ENCODE measurements at regions not wholly inside any gene's neighbourhood (a gene's known extent, or its start where the extent isn't known, plus 50 kb on each side); places are given as distances from the start of the nearest gene placed in this dataset.
A peak's percentile ranks its signal among the peaks of the same experiment; 100 is the strongest.
"Not testable (repeated sequence)": the region's sequence is repeated elsewhere in the genome, so short reads cannot be mapped to it uniquely, and the experiment has no call there.

GRCh38 chr6:90368601-90369000, 72.0 kb upstream of the BACH2 start:
- DNase-seq = no peak

- DNase-seq = no peak
Measured at GRCh38 chr6:90368001-90368400, 71.4 kb upstream of the BACH2 start.

DNA sequence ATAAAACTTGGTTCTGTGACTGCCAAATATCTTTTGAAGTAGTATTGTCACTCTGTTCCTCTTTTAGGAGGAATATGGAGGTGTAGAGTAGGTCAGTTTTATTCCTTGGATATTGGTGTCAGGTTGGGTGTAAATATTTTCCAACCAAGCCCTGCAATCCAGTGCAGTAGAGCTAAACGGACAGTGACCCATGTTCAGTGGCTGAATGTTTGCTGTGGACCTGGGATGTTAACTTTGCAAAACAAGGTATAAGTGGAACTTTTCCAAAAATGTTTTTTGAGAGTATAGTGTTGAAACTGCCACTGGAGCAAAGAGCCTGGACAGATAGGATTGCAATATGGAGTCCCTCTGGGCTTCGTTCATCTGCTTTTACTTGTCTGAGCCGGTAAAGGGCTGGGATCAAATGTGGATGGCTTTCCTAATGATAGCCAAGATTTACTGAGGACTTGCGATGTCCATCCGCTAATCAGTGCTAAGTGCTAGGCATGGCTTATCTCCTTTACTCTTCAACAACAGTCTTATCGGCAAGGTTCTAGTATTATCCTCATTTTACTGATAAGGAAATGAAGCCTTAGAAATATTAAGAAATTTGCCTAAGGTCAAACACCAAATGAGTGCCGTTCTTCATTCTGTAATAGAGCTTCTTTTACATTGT, 69.0 kb upstream of the BACH2 start:
- no peak for DNase-seq

DNA sequence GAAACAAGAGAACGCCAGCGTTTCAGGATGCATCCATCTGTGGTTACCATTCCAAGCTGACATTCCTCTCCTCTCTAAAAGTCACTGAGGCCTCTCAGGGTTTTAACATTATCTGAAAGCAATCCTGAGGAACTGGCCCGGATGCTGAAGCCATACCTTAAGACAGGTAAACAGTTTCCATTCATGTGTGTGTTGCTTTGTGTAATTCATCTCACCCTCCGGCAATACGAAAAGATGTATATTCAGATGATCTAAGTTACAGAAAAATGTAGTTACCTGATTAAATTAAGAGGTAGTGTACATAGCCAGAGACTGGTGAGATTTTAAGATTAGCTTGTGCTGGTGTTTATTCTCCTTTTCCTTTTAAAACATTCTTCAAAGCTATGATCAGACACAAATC, 68.4 kb upstream of the BACH2 start:
- DNase-seq = no peak

DNA sequence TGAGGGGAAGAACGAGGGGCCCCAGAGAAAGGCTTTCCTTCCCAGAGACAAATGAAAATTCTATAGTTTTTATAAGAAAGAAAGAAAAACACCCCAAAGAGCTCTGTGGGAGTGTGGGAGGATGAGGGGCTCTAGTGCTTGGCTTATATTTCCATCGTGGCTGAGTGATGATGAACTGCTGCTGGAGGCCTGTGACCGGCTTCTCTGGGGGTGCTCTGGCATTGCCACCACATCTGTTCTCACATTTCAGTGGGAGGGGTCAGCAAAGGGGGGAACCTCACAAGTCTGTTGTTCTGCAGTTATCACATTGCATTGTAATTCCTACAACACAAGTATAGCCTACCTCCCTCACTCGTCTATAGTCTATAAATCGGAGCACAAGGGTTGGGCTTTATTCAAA, 67.6 kb upstream of the BACH2 start:
- no peak for DNase-seq

- no peak for DNase-seq
Measured at GRCh38 chr6:90362318-90362717, 65.7 kb upstream of the BACH2 start.

DNA sequence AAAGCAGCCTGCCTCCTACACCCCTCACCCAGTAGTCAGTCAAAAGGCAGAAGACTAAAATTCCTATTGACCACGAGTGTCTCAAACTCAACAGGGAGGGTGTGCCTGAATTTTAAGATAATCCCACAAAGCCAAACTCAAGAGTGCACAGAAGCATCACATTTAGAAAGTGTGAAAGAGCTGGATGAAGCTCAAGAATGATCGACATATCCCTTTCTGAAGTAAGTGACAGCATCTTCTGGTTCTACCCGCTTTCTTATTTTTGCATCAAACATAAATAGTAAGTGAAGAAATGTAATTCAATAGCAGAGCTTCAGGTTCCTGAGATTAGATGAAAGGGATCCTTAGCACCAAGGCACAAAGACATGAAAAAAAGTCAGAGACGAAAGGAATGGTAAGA, 64.5 kb upstream of the BACH2 start:
- DNase-seq = no peak

- DNase-seq = not testable (repeated sequence)
Measured at GRCh38 chr6:90358036-90358770, 61.6 kb upstream of the BACH2 start.

GRCh38 chr6:90356012-90356421, 59.4 kb upstream of the BACH2 start:
- DNase-seq = no peak

DNA sequence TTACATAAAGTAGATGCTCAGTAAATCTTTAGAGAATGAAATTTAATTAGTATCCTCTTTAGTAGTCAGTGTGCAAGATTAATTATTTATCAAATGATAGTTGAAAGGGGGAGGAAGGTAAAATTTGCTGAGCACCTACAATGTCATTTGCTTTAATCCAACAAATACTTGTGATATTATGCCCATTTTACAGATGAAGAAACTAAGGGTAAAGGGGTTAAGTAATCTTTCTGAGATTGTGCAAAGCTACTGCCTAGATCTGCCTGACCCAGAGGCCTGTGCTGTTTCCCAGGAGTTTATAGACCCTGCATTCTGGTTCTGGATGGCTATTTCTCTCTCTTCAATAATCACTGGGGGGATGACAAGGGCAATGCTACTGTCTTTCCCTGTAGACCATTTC, 58.3 kb upstream of the BACH2 start:
- DNase-seq = no peak

DNA sequence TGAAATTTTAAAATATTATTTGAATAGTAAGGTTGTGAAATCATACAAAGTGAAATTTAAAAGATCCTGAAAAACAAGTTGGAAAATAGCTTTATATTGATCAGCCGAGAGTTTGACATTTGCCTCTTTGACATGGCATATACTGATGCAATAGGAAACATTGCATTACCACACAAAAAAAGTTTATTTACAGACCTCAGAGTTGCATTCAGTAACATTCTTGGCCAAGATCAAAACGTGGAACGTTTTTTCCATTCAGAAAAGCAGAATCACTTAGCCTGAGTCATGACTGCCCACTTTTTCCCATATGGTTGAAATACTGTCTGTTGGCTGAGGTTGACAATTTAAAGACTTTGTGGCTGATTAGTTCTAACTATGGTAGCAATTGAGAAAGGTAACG, 55.1 kb upstream of the BACH2 start:
- no peak for DNase-seq

DNA sequence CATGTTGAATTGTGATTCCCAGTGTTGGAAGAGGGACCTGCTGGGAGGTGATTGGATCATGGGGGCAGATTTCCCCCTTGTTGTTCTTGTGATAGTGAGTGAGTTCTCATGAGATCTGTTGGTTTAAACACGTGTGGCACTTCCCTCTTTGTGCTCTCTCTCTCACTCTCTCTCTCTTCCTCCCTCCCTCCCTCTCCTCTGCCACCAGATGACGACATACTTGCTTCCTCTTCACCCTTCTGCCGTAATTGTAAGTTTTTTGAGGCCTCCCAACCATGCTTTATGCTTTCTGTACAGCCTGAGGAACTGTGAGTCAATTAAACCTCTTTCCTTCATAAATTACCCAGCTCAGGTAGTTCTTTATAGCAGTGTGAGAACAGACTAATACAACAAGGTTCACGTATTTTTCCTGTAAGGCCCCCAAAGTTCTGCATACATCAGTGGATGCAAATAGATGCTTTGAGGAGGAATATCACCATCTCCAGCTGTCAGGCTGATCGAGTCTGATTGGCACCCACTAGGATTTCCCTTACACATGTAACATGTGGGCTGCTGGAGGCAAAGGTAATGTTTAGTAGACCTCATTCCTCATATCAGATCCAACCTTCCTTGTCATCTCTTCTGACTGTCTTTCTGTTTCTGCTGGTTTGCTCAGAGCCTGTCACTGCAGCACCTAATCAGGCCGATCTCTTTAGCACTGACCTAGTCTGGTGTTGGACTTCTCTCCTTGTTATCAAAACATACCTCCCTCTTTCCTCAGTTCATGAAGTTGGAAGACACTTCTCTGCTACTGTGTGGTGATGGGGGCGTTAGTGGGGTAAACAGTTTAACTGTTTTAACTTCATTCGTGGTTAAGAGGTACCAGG, 54.3 kb upstream of the BACH2 start:
- DNase-seq = no peak

- DNase-seq = peak; percentile 52
Measured at GRCh38 chr6:90347411-90347851, 50.8 kb upstream of the BACH2 start.

GRCh38 chr6:90346729-90347128, 50.1 kb upstream of the BACH2 start:
- DNase-seq = no peak
